OCI-LY1 (cell line): ENCODE measurements at regions not wholly inside any gene's neighbourhood (a gene's known extent, or its start where the extent isn't known, plus 50 kb on each side); places are given as distances from the start of the nearest gene placed in this dataset.

ENCODE experiments used
- H2AFZ ChIP-seq: fragments of 200-600 bp; sonication (generic), shearing (Covaris generic); 2 replicates; pipeline ENCODE4 v1.6.0; 2014; ENCODE audit warnings: antibody characterized with exemption, mild to moderate bottlenecking, low read length
- H3F3A ChIP-seq: fragments of 200-600 bp; sonication (generic), shearing (Covaris generic); 2 replicates; pipeline ENCODE4 v1.6.0; 2014; ENCODE audit warnings: mild to moderate bottlenecking, antibody characterized with exemption, low read length, moderate library complexity; ENCODE audit not compliant: insufficient read depth
- H3K27ac ChIP-seq: fragments of 200-600 bp; sonication (generic); 2 replicates; pipeline ENCODE4 v1.5.1; 2014; ENCODE audit warnings: low read length, mixed run types, mild to moderate bottlenecking, low read depth; ENCODE audit not compliant: poor library complexity, severe bottlenecking
- H3K27me3 ChIP-seq: fragments of 200-600 bp; sonication (generic); 2 replicates; pipeline ENCODE4 v1.6.0; 2014; ENCODE audit warnings: antibody characterized with exemption, mild to moderate bottlenecking, low read length, moderate library complexity; ENCODE audit not compliant: insufficient read depth
- H3K36me3 ChIP-seq: fragments of 200-600 bp; sonication (generic); 2 replicates; pipeline ENCODE4 v1.6.1; 2014; ENCODE audit warnings: mild to moderate bottlenecking, antibody characterized with exemption, low read length, moderate library complexity, mixed read lengths; ENCODE audit not compliant: insufficient read depth
- H3K4me1 ChIP-seq: fragments of 200-600 bp; sonication (generic); 2 replicates; pipeline ENCODE4 v1.5.1; 2014; ENCODE audit warnings: mild to moderate bottlenecking, low read length, moderate library complexity; ENCODE audit not compliant: insufficient read depth, severe bottlenecking
- H3K4me2 ChIP-seq: fragments of 200-600 bp; sonication (generic), shearing (Covaris generic); 2 replicates; pipeline ENCODE4 v1.6.1; 2014; ENCODE audit warnings: low read length
- H3K4me3 ChIP-seq: fragments of 200-600 bp; sonication (generic); 2 replicates; pipeline ENCODE4 v1.5.1; 2014; ENCODE audit warnings: low read length, low read depth, mild to moderate bottlenecking, mixed read lengths; ENCODE audit not compliant: poor library complexity, severe bottlenecking
- H3K79me2 ChIP-seq: fragments of 200-600 bp; shearing (Covaris generic); 2 replicates; pipeline ENCODE4 v1.6.1; 2016; ENCODE audit warnings: mixed run types, low read length, mixed read lengths; ENCODE audit not compliant: insufficient read depth
- H3K9ac ChIP-seq: fragments of 200-600 bp; sonication (generic), shearing (Covaris generic); 2 replicates; pipeline ENCODE4 v1.6.1; 2014; ENCODE audit warnings: mild to moderate bottlenecking, low read length, mixed read lengths
- H3K9me2 ChIP-seq: fragments of 200-600 bp; sonication (generic), shearing (Covaris generic); 2 replicates; pipeline ENCODE4 v1.6.1; 2014; ENCODE audit warnings: low read depth, mild to moderate bottlenecking, low read length, mixed read lengths
- H3K9me3 ChIP-seq: fragments of 200-600 bp; shearing (Covaris generic); 2 replicates; pipeline ENCODE4 v1.6.1; 2014; ENCODE audit warnings: low read length, mixed read lengths
- H4K20me1 ChIP-seq: fragments of 200-600 bp; sonication (generic), shearing (Covaris generic); 2 replicates; pipeline ENCODE4 v1.6.0; 2016; ENCODE audit warnings: mild to moderate bottlenecking, low read length; ENCODE audit not compliant: insufficient read depth
- EZH2 ChIP-seq: fragments of 200-600 bp; sonication (generic), shearing (Covaris generic); IDR thresholded peaks from 2 replicates; pipeline ENCODE4 v1.8.0; 2017; ENCODE audit warnings: borderline replicate concordance, mixed run types, mild to moderate bottlenecking, antibody characterized with exemption, low read length, moderate library complexity, mixed read lengths
- TF ChIP-seq, protein P1 (sequence below): fragments of 200-600 bp; sonication (generic), shearing (Covaris generic); IDR thresholded peaks from 2 replicates; pipeline ENCODE4 v1.5.1; 2017; ENCODE audit warnings: mild to moderate bottlenecking, antibody characterized with exemption, low read length, moderate library complexity, mixed read lengths

DNA sequence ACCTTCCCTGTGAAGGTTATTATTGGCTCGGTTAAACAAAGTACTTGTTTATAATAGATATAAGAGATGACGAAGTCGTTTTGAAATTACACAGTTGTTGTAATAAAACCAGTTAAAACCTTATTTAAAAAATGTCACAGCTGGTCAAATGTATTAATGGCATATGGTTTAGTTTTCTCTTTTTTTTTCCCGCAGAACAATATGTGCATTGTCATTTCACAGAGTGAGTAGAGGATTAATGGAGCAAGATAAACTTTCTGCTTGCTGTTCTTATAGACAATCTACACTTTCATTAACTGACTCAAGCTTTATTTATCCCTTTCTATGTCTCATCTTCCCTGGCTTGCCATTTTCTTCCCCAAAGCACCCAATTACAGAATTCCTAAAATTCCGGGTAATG lies 404.3 kb upstream of the NPVF start:
- Histone ChIP-seq H3K27me3 (no peaks in the 10 kb centered on the region), H3K36me3 (no peaks in the 10 kb centered on the region), H3K4me3 (no peak overlapping the region), H4K20me1 (no peaks in the 10 kb centered on the region), H3K4me1 (no peaks in the 10 kb centered on the region), H3F3A (no peaks in the 10 kb centered on the region), H2AFZ (no peak overlapping the region), H3K9me3 (no peaks in the 10 kb centered on the region), H3K4me2 (no peak overlapping the region), H3K27ac (no peak overlapping the region), H3K79me2 (no peaks in the 10 kb centered on the region), H3K9ac (no peak overlapping the region), H3K9me2 (no peaks in the 10 kb centered on the region)
- TF ChIP-seq, protein P1, sequence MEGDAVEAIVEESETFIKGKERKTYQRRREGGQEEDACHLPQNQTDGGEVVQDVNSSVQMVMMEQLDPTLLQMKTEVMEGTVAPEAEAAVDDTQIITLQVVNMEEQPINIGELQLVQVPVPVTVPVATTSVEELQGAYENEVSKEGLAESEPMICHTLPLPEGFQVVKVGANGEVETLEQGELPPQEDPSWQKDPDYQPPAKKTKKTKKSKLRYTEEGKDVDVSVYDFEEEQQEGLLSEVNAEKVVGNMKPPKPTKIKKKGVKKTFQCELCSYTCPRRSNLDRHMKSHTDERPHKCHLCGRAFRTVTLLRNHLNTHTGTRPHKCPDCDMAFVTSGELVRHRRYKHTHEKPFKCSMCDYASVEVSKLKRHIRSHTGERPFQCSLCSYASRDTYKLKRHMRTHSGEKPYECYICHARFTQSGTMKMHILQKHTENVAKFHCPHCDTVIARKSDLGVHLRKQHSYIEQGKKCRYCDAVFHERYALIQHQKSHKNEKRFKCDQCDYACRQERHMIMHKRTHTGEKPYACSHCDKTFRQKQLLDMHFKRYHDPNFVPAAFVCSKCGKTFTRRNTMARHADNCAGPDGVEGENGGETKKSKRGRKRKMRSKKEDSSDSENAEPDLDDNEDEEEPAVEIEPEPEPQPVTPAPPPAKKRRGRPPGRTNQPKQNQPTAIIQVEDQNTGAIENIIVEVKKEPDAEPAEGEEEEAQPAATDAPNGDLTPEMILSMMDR = no peak
- TF ChIP-seq EZH2 = no peak

DNA sequence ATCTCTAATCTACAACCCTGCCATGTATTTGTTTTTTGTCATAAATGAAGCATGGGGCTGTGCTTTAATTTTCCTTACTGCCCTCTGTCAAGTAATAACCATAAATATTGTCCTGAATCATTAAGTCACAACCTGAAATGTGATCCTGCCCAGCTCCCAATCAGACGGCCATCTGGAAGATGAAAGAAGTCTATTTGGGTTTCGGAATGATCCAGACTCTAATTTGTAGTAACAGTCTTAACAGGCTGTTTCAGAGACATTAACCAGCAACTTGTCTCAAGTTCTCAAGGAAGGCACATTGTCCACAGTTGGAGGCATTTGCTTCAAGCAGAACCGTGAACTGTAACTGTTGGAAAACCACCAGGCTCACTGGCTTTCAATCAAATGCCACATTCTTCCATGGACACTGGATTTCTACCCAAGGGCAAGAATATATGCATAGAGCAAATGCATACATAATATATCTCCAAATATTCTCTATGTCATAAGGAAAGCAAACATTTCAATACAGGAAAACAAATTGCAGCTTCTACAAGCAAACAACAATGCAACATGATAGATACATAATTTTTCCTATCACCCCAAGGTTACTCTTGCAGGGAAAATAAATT lies 405.2 kb upstream of the NPVF start:
- Histone ChIP-seq H3K4me2 (no peak overlapping the region), H3F3A (no peaks in the 10 kb centered on the region), H3K4me1 (no peaks in the 10 kb centered on the region), H3K9me3 (no peaks in the 10 kb centered on the region), H3K9ac (no peak overlapping the region), H3K9me2 (no peaks in the 10 kb centered on the region), H3K36me3 (no peaks in the 10 kb centered on the region), H4K20me1 (no peaks in the 10 kb centered on the region), H3K4me3 (no peak overlapping the region), H3K27me3 (no peaks in the 10 kb centered on the region), H3K27ac (no peak overlapping the region), H3K79me2 (no peaks in the 10 kb centered on the region), H2AFZ (no peak overlapping the region)
- TF ChIP-seq EZH2 = no peak
- TF ChIP-seq, protein P1 = no peak

DNA sequence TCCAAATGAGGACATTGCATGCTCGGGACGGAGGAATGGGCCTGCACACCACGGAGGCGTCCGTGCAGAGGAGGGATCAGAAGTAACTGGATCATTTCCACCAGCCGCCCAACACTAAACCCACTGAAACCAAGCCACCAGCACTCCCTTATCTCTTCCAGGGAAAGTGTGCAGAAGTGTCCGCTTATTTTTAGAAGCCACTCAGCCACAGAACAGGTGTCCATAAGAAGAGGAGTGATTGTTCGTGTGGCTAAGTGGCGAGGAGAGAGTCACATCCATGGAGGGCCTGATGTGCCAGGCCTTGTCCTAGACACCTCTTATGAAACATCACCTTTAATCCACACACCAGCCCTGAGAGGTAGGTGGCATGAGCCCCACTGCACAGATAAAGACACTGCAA lies 407.9 kb upstream of the NPVF start:
- Histone ChIP-seq H3F3A (no peaks in the 10 kb centered on the region), H2AFZ (no peak overlapping the region), H3K9me2 (no peaks in the 10 kb centered on the region), H3K9ac (no peak overlapping the region), H3K4me3 (no peak overlapping the region), H3K27ac (no peak overlapping the region), H3K79me2 (no peaks in the 10 kb centered on the region), H3K36me3 (no peaks in the 10 kb centered on the region), H3K4me1 (no peaks in the 10 kb centered on the region), H3K4me2 (no peak overlapping the region), H3K9me3 (no peaks in the 10 kb centered on the region), H3K27me3 (no peaks in the 10 kb centered on the region), H4K20me1 (no peaks in the 10 kb centered on the region)
- TF ChIP-seq, protein P1 = no peak
- TF ChIP-seq EZH2 = no peak
